ENCODE measurements at regions not wholly inside any gene's neighbourhood (a gene's known extent, or its start where the extent isn't known, plus 50 kb on each side); places are given as distances from the start of the nearest gene placed in this dataset.

DNA sequence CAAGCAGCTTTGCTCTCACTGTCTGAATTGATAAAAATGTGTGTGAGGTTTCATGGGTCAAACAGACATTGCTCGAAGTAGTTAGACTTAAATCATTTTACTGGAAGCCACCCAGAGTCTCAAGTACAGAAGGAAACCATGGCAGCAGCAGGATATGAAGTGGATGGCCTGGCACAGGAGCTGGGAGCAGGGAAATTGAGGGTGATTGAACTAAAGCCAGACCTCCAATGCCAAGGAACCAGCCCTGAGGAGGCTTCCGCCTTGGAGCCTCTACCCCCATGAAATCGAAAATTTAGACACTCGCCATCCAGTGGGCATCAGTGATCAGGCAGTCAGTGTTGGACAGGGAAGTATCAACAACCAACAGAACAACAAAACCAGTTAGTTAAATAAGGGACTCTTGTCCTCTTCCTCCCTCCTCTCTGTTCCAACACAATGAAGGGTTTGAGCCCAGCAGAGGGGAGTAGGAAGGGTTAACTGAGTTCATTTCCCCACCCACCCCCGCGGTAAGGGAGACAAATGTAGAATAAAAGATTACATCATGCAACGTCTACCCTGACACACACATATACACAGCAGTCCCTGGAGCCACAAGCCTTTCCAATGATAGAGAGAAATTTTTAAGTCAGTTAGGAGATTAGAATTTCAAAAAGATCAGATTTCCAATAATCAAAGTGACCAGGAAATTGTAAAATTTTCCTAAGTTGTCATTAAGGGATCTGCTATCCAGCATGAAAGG lies 156.3 kb downstream of the SLC16A9 start:
- no peak for FAIRE-seq

DNA sequence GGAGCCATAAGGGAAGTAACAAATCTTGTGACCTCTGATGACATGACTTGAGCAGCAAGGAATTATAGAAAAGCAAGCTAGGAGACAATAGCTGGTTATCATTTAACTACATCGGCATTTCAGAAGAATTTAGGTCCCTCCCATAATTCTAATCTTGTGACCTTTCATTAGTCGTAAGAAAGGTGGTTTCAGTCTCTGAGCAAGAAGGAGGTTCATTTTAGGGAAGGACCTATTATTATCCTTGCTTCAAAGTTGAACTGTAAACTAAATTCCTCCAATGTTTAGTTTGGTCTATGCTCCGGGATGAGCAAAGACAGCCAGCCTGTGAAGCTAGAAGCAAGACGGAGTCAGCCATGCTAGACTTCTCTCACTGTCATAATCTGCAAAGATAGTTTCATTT lies 159.6 kb downstream of the SLC16A9 start:
- FAIRE-seq: no peak

DNA sequence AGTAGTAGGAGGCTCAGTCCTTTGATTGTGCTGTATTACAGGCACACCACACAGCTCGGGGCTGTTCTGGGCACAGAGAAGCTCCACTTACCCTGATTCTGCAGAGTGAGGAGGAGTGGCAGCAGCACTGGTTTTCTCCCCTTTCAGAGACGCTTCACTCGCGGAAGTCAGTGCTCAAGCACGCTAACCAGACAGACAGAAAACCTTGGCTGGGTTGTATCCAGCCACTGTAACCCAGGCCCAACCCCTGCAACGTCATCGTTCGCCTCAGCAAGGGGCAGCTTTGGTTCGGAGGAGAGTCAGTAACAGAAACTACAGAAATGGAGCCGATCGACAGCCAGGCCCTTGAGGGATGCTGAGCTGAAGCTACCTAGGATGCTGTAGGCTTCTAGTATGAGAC lies 171.0 kb downstream of the SLC16A9 start:
- no peak for FAIRE-seq

DNA sequence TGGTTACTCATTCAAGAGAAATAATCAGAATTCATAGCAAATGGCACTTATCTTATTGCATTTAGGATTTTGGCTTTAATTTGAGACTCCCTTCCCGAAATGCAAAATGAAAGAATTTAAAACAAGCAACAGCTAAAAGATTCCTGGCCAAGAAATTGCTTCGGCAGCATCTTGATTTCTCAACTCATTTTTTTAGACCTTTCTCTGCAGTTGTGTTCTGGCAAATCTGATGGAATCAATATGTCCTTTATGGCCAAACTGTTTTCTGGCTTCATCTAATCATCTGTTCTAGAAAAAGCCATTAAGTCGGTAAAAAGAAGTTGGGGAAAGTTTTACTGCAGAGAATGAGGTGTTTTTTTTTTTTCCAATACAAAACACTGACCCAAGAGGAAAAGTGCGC lies 172.1 kb downstream of the SLC16A9 start:
- FAIRE-seq: peak; percentile 33

DNA sequence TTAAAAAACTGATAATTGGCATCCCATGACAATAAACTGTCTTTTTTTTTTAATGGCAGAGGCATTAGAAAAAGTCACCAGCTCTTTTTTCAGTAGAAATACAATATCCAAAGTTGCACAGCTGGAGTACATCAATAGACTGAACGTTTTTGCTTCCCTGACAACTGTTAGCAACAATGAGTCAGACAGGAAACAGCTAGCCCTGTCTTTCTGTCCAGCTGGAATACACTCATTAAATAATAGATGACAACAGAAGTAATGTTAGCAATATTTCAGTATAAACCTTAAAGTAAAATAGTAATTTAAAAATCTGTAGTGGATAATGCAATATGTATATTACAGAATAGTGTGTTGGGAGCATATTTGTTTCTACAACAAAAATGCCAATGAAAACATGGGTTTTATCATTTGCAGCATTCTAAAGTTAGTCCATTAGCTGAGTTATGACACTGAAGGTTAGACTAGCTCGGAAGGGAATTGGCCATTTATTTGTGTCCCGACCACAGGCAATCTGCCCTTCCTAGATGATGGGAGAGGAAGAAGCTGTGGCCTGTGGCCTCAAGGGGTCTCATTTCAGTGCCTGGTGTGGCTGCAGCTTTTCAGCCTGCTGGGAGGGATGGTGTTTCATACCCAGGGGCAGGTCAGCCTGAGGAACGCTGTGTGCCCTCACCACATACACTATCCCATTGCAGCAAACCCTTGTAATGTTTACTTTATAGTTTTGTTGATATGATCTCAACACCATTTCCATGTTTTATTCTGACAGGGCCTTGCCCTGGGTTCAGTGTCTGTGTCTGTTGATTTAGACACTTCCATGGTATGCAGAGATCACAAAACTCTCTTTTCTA lies 173.3 kb downstream of the SLC16A9 start:
- peak; percentile 91 for FAIRE-seq

DNA sequence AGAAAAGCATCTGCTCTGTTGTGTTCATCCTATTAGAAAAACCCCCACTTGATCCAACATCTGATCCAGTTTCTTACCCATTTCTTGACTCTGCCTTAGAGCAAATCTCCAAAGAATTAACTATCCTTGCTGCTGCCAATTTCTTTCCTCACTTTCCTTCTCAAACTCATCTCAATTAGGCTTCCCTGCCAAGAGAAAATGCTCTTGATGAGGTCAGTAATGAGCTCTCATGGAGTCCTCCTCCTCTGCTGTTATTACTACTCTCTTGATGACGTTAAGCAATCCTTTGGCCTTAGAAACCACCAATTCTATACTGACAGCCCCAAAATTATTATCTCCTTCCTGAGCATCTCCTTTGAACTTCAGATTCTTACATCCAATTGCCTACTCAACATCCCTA lies 162.0 kb upstream of the FAM13C start:
- no peak for FAIRE-seq

DNA sequence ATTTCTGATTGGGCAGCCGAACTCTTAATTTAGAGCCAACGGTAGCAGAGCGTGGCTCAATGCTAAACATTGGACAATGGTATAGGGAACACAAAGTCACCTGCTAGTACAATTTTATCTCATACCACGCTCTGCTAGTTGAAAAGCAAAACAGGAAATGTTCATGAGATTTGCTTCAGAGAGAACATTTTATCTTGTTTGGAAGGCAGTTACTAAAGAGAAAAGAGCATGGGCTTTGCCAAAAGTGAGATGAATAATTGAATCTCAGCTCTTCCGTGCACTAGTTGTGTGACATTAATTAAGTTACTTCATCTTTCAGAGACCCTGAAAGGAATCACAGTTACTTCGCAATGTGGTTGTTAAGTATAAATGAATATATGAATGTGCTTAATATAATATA lies 161.5 kb upstream of the FAM13C start:
- FAIRE-seq: no peak

DNA sequence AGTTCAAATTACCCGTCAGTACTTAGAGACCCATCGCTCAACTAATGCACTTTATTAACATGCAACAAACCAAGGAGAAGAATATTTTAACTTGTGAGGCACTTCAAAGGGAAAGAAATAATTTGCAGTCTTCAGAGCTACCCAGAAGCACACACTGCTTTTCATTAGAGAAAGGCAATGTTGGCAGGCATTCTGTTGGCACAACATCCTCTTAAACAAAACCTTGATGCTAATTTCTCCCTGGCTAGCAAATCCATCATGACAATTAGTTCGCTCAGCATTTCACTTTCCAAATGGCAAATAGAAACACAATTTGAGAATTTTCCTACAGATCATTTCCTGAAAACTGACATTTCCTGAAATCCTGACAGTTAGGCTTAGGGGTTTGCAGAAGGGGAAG lies 155.6 kb upstream of the FAM13C start:
- FAIRE-seq: no peak

DNA sequence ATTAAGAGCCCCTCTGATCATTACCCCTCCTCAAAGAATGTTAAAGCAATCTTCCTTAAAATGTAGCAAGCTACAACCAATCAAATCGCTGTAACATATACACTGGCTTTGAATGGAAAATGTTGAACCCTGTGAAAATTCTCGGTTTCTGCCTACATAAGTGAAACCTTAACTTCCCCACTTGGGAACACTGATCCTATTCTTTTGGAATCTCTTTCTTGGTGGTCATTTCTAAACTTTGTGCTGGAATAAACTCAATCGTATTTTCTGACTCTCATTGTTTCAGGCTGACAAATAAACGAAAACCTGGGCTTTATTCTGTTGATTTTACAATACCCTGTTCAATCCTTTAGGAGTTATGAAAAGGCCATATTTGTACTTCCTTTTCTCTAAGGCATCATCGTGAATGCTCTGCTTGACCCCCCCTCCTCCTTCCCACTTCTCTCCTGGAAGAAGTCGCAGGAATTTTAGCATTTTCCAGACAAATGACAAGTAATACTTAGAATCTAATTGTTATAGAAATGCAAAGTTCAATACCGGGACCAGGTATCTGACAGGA lies 155.1 kb upstream of the FAM13C start:
- no peak for FAIRE-seq

DNA sequence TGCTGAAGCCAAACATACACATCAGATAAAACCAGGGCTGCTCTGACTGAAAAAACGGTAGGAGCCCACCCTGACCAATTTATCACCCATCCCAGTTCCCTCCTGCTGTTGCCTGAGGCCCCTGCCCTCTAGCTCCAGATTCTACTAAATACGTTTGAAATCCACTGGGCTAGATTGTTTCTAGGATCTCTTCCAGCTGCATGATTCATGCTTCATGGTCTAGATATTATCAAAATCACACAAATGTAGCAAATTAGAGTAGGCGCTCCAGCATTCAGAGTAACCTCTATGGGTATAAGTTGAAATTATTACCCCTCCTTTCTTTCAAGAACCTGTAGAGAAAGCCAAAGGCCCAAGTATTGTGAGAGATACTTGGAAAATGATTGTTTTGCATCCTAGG lies 151.2 kb upstream of the FAM13C start:
- no peak for FAIRE-seq

DNA sequence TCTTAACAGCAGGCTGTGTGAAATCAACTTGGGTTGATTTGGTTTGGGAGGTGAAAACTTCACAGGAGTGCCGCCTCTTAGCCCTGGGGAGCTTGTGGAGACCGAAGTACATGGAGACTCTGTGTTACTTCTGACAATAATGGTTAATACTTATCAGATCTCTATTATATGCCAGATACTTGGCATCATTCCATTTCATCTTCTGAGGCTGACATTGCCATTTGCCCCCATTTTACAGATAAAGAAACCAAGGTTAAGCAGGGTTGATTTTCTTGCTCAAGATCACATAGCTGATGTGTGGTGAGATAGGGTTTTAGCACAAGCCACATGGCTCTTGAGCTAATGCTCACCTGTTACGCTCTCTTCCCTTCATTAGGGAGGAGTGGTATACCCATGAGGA lies 150.6 kb upstream of the FAM13C start:
- no peak for FAIRE-seq

DNA sequence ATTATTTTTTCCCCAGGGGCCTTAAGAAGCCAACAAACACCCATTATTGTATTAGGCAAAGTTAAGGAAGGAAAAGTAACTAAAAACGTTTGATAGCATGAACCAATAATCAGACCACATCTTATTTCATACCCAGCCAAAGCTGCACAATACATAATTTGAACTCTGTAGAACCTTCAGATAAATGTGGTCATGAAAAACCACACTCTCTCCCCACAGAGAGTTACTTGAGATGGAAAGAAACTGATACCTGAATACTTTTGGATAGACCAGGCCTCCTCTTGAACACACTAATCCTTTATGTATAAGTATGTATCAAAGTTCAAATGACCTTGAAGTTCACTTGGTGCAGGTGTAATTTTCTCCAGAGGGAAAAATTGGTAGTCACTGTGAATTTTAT lies 146.6 kb upstream of the FAM13C start:
- no peak for FAIRE-seq

DNA sequence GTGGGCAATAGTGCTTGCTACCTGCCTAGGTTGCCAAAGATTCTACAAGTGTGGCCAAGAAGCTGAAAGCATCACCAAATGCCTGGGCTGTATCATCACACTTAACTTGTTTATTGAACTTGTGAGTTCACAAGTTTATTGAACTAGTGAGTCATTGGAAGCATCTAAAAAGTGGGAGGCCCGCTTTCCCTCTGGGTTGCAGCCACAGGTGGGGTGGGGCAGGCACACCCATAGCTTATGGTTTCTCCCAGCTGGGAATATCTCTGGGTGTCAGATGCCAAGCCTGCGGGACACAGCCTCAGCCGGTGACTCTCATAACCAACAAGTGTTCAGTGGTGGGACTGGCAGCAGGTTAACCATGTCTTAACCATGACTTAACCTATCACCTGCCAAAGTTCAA lies 145.9 kb upstream of the FAM13C start:
- no peak for FAIRE-seq

DNA sequence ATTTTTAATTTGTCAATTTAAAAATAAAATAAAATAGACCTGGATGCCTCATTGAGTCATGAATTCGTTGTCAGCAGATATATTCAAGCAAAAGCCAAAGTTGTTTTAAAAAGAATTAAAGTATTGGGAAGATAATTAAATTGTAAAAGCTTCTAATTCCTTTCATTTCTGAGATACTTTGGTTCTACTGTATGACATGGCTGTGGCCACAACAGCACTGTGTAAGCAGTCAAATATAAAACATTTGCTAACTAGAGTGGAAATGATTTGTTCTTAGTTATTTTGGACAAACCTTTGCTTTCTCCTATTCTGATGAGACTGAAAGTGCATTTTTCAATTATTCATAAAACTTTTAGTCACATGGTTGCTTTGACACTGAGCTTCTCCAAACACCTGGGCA lies 143.6 kb upstream of the FAM13C start:
- no peak for FAIRE-seq

DNA sequence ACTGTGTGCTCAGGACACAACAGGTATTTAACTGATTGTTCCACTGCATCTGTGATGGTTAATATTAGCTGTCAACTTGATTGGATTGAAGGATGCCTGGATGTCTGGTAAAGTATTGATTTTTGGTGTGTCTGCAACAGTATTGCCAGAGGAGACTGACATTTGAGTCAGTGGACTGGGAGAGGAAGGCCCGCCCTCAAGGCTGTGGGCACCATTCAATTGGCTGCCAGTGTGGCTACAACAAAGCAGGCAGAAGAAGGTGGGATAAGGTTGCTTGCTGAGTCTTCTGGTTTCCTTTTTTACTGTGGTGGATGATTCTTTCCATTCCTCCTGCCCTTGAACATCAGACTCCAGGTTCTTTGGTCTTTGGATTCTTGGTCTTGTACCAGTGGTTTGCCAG lies 137.1 kb upstream of the FAM13C start:
- no peak for FAIRE-seq

DNA sequence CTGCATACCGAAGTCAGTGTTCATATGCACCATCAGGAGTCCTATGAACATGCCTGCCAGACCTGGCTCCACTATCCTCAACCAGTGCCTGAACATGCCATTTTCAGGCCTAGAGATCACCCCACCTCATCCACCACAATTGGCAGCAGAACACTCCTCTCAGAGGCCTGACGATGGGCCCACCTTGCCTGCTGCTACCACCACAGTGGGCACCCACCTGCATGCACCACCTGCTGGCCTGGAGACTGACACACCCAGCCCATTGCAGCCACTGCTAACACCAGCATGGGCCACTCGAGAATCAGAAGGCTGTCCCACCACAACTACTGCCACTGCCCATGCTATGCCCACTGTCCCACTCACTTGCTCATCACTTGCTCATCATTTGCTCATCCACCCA lies 130.7 kb upstream of the FAM13C start:
- FAIRE-seq: no peak

DNA sequence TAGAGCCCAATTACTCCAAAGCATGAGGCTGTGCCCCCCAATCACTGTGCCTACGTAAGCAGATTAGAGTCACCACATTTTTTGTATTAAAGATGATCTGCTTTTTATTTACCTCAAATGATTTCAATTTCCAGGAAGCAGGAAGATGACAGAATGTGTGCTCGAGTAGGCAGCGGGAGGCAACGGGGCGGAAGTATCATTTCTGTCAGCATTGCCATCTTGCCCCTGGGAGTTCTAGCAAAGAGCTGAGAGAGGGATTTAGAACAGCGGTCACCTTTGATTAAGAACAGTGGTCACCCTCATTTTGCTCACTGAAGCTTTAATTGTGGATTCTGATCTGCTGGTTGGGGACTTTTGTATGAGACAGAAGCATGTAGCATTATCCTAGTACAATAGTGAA lies 117.1 kb upstream of the FAM13C start:
- no peak for FAIRE-seq

DNA sequence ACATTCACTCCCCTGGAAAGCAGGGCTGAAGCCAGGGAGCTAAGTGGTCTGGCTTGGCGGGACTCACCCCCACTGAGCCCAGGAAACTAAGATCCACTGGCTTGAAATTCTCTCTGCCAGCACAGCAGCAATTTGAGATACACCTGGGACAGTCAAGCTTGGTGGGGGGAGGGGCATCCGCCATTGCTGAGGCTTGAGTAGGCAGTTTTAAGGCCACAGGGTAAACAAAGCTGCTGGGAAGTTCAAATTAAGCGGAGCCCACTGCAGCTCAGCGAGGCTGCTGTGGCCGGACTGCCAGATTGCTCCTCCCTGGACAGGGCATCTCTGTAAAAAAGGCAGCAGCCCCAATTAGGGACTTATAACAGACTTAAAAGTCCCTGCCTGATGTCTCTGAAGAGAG lies 108.2 kb upstream of the FAM13C start:
- FAIRE-seq: no peak

DNA sequence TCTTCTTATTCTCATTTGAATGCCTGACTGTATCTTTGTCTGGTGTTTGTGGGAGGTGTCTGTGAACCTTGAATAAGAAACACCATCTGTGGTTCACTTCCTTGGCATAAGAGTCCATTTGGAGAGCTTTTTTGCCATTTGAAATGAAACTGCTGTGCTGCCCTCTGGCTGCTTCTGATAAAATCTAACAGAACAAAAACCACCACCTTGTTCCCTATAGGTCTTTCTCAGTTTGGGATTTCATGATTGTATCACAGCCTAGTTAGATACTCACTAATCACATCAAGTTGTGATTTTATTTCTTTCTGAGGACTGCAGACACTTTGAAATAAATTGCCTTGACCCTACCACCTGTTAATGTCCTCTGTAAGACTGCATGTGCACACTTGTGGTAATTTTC lies 102.7 kb upstream of the FAM13C start:
- FAIRE-seq: no peak

DNA sequence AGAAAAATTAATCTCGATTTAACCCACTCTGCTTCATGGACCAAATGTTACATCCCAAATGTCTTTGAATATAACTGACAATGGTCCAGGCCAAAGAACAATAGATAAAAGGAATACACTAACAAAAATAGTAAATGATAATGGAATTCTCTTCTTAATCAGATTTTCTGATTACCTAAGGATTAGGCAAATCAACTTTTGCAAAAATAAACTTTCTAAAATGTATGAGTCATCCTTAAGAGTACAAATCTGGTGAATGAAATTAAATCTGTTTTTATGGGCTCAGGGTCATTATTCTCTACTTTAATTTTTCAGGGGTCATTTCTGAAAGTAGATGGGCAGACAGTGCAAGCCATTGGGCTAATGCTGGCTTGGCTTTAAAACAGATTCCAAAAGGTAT lies 102.1 kb upstream of the FAM13C start:
- no peak for FAIRE-seq

DNA sequence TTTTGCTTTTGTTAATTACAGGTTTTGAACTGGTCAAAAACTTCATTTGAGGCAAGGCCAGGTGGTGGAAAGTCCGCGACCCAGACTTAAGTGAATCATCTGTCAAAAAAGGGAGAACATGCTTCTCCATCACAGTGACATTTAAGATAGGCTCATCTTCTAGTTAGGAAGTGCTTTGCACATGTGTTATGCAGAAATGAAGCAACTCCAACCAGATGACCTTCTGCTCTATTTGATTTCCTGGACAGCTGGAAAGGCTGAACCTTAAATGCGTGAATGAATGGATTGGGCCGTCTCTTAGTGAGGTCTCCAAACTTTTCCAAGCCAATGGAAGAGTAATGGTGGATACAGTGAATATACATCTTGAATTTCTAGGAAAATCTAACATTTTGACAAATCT lies 101.6 kb upstream of the FAM13C start:
- FAIRE-seq: no peak

DNA sequence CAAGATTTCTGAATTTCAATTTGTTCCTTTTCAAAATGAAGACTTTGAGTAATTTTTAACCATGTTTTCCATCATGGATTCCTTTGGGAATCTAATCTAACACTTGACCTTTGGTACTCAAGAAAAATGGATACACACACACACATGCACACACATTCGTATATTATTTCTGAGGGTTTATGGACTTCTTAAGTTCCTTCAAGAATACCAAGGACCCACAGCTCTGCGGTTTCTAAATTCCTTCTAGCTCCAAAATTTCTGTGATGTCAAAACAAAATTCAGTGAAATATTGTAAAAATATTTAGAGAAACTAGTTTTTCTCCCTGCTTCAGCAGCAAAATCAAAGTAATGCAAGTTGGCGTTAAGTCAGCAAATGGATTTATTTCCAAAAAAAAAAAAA lies 98.3 kb upstream of the FAM13C start:
- no peak for FAIRE-seq

DNA sequence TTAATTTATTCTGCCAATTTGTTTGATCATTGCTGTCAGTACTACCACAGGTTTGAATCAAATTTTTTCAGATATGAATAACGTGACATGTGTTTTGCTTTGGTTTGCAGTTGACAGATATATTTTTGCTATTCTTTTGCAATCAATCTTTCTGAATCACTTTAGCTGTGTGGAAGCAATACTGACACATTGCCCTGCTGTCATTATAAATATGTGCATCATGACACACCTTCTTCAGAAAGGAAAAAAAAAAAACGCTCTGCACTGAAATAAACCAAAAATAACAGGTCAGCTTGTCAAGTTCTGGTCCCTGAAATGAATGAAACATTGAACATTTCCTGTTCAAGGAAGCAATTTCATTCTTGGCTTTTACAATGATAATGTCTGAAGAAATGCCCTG lies 93.8 kb upstream of the FAM13C start:
- no peak for FAIRE-seq
